ENCODE measurements at regions not wholly inside any gene's neighbourhood (a gene's known extent, or its start where the extent isn't known, plus 50 kb on each side); places are given as distances from the start of the nearest gene placed in this dataset.
"Not testable (repeated sequence)": the region's sequence is repeated elsewhere in the genome, so short reads cannot be mapped to it uniquely, and the experiment has no call there.

DNA sequence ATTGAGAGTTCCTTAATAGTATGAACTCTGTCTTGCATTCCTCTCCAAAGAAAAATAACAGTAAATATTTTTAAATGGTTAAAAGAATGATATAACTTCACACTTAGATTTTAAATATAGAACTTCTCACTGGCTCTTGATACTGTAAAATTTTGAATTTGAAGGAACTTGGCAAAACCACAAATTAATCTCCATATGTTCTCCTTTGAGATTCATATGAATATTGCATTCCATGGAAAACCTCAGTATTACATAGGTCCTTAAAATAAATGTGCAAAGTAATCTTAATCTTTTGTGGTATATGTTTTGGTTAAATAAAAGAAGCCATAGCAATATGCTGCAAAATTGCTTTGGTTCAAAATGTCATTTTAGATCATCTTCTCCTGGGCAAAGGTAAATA lies 1137.6 kb upstream of the LRRTM3 start:
- no peak for ATAC-seq
- no peak for TF ChIP-seq ZNF565 (CRISPR knock-in tag; conservative IDR thresholded peaks at IDR 0.05; ENCODE audit: low read depth)
- TF ChIP-seq ZC3H10 (CRISPR knock-in tag; IDR thresholded peaks at IDR 0.05), result no peak
- TF ChIP-seq ZFP3 (CRISPR knock-in tag; IDR thresholded peaks at IDR 0.05), result no peak
- no peak for TF ChIP-seq ARNTL (CRISPR knock-in tag; IDR thresholded peaks at IDR 0.05; ENCODE audit: borderline replicate concordance, low read depth)
- TF ChIP-seq, protein P1, sequence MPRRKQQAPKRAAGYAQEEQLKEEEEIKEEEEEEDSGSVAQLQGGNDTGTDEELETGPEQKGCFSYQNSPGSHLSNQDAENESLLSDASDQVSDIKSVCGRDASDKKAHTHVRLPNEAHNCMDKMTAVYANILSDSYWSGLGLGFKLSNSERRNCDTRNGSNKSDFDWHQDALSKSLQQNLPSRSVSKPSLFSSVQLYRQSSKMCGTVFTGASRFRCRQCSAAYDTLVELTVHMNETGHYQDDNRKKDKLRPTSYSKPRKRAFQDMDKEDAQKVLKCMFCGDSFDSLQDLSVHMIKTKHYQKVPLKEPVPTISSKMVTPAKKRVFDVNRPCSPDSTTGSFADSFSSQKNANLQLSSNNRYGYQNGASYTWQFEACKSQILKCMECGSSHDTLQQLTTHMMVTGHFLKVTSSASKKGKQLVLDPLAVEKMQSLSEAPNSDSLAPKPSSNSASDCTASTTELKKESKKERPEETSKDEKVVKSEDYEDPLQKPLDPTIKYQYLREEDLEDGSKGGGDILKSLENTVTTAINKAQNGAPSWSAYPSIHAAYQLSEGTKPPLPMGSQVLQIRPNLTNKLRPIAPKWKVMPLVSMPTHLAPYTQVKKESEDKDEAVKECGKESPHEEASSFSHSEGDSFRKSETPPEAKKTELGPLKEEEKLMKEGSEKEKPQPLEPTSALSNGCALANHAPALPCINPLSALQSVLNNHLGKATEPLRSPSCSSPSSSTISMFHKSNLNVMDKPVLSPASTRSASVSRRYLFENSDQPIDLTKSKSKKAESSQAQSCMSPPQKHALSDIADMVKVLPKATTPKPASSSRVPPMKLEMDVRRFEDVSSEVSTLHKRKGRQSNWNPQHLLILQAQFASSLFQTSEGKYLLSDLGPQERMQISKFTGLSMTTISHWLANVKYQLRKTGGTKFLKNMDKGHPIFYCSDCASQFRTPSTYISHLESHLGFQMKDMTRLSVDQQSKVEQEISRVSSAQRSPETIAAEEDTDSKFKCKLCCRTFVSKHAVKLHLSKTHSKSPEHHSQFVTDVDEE (CRISPR knock-in tag; IDR thresholded peaks at IDR 0.05), result no peak
- TF ChIP-seq POU6F1 (CRISPR knock-in tag; IDR thresholded peaks at IDR 0.05; ENCODE audit: borderline replicate concordance, low read depth), result no peak
- no peak for TF ChIP-seq ZNF70 (CRISPR knock-in tag; IDR thresholded peaks at IDR 0.05)
- no peak for TF ChIP-seq ESRRG (CRISPR knock-in tag; IDR thresholded peaks at IDR 0.05)
- TF ChIP-seq TCF4 (CRISPR knock-in tag; IDR thresholded peaks at IDR 0.05; ENCODE audit: borderline replicate concordance), result no peak
- TF ChIP-seq CREB5 (CRISPR knock-in tag; IDR thresholded peaks at IDR 0.05; ENCODE audit: low read depth), result no peak
- TF ChIP-seq ZFP30 (CRISPR knock-in tag; IDR thresholded peaks at IDR 0.05), result no peak
- no peak for TF ChIP-seq ISL1 (CRISPR knock-in tag; IDR thresholded peaks at IDR 0.05)
- no peak for TF ChIP-seq TOX (CRISPR knock-in tag; IDR thresholded peaks at IDR 0.05; ENCODE audit: borderline replicate concordance)
- no peak for TF ChIP-seq CSDC2 (CRISPR knock-in tag; IDR thresholded peaks at IDR 0.05)

DNA sequence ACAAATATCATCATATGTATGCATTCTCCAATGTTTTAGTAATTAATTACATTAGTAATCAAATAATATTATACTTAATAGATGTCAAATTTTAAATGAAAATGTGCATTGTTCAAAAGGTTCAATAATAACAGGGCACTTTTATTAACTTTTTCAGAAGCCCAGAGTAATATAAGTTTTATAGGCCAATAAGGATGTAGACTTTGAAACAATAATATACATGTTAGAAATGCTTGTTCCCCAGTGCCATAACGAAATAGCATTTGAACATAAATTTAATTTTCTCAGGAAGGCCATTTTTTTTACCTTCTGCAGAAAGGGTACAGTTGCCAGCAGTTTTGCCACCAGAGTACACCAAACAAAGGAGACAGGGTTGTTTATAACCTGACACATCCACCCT lies 1133.9 kb upstream of the LRRTM3 start:
- no peak for ATAC-seq
- TF ChIP-seq CREB5 (CRISPR knock-in tag; IDR thresholded peaks at IDR 0.05; ENCODE audit: low read depth) (no peak), TOX (CRISPR knock-in tag; IDR thresholded peaks at IDR 0.05; ENCODE audit: borderline replicate concordance) (no peak), RARB (CRISPR knock-in tag; IDR thresholded peaks at IDR 0.05) (no peak)

GRCh38 chr10:65793738-65794425 lies 1132.0 kb upstream of the LRRTM3 start:
- ATAC-seq, result no peak
- TF ChIP-seq ISL1 (CRISPR knock-in tag; IDR thresholded peaks at IDR 0.05) (no peak), PPARA (CRISPR knock-in tag; IDR thresholded peaks at IDR 0.05; ENCODE audit: borderline replicate concordance) (no peak), POU6F1 (CRISPR knock-in tag; IDR thresholded peaks at IDR 0.05; ENCODE audit: borderline replicate concordance, low read depth) (no peak), ZFP3 (CRISPR knock-in tag; IDR thresholded peaks at IDR 0.05) (no peak), OSR1 (CRISPR knock-in tag; IDR thresholded peaks at IDR 0.05) (no peak), TOX (CRISPR knock-in tag; IDR thresholded peaks at IDR 0.05; ENCODE audit: borderline replicate concordance) (no peak), ZFP30 (CRISPR knock-in tag; IDR thresholded peaks at IDR 0.05) (no peak), CREB5 (CRISPR knock-in tag; IDR thresholded peaks at IDR 0.05; ENCODE audit: low read depth) (no peak), RARB (CRISPR knock-in tag; IDR thresholded peaks at IDR 0.05) (no peak), CSRNP3 (CRISPR knock-in tag; IDR thresholded peaks at IDR 0.05) (no peak), BACH2 (CRISPR knock-in tag; IDR thresholded peaks at IDR 0.05; ENCODE audit: borderline replicate concordance) (no peak)
- TF ChIP-seq, protein P2, sequence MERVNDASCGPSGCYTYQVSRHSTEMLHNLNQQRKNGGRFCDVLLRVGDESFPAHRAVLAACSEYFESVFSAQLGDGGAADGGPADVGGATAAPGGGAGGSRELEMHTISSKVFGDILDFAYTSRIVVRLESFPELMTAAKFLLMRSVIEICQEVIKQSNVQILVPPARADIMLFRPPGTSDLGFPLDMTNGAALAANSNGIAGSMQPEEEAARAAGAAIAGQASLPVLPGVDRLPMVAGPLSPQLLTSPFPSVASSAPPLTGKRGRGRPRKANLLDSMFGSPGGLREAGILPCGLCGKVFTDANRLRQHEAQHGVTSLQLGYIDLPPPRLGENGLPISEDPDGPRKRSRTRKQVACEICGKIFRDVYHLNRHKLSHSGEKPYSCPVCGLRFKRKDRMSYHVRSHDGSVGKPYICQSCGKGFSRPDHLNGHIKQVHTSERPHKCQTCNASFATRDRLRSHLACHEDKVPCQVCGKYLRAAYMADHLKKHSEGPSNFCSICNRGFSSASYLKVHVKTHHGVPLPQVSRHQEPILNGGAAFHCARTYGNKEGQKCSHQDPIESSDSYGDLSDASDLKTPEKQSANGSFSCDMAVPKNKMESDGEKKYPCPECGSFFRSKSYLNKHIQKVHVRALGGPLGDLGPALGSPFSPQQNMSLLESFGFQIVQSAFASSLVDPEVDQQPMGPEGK (CRISPR knock-in tag; IDR thresholded peaks at IDR 0.05; ENCODE audit: borderline replicate concordance), result no peak

DNA sequence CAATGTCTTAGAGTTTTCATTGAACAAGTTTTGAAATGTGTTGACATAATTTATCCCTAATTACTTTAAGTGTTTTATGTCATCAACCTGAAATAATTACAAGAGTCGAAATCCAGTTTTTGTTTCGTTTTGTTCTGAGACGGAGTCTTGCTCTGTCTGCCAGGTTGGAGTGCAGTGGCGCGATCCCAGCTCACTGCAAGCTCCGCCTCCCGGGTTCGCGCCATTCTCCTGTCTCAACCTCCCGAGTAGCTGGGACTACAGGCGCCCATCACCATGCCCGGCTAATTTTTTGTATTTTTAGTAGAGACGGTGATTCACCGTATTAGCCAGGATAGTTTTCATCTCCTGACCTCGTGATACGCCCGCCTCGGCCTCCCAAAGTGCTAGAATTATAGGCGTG lies 1131.0 kb upstream of the LRRTM3 start:
- not testable (repeated sequence) for ATAC-seq
